ENCODE measurements at regions not wholly inside any gene's neighbourhood (a gene's known extent, or its start where the extent isn't known, plus 50 kb on each side); places are given as distances from the start of the nearest gene placed in this dataset.
"Not testable (repeated sequence)": the region's sequence is repeated elsewhere in the genome, so short reads cannot be mapped to it uniquely, and the experiment has no call there.

DNA sequence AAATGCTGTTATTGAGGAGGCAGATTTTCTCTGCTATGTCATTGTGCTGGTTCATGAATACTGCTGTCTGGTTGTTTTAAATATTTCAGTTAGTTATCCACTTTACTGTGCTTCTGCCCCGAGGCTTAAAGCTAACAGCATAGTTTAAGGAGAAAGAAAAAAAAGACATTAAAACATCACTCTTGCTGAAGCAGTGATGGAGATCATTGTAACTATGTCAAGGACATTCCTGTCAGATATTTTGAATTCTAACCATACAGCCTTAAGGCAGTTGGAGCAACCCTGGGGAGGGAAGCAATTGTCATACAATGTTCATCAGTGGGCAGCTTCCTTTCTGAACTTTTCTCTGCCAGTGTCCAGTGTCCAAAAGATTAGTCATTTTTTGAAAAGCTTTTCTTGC, 199.0 kb upstream of the DDX53 start:
- peak; percentile 3 for DNase-seq (ENCODE audit: low read depth)

DNA sequence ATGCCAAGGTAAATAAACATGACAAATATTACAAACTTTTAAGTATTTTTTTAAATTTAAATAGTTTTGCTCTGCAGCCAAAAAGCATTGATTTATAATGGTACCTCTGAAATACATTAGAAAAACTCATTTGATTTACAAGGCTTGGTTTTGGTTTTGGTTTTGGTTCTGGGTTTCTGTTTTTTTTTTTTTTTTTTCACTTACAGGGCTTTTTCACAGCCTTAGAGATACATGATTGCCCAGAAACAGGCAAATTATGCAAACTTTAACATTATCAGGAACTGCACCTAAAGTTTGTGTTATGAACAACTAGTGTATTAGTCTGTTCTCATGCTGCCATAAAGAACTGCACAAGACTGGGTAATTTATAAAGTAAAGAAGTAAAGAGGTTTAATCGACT, 196.4 kb upstream of the DDX53 start:
- DNase-seq (ENCODE audit: low read depth), result no peak

DNA sequence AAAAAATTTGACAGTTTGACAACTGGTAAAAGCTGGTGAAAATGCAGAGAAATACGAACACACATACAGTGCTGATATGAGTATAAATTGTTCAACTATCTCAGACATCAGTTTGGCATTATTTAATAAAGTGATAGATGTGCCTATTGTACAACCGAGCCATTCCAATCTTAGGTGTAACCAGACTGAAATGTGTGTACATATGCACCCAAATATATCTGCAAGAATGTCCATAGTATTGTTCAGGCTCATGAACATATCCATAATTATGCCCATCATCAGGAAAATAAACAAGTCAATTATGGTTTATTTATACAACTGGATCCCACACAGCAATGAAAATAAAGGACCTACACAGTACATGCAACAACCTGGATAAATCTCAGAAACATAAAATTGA, 188.9 kb upstream of the DDX53 start:
- no peak for DNase-seq (ENCODE audit: low read depth)

DNA sequence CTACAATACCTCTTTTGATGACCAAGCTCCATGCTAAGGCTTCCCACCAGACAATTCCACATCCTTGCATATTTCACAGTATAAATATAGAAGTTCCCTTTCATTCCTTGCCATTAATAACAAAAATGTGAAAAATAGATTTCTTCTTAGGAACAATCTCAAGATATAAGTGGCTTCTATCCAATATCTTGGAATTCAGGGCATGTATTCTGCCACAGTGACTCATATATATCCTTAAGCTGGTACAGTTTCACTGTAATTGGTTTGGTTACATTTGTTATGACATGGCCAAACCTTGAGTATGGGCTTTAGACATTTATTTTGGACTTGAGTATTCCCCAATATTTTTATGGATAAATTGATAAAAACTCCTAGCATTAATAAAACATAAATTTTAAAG, 181.7 kb upstream of the DDX53 start:
- peak; percentile 3 for DNase-seq (ENCODE audit: low read depth)

DNA sequence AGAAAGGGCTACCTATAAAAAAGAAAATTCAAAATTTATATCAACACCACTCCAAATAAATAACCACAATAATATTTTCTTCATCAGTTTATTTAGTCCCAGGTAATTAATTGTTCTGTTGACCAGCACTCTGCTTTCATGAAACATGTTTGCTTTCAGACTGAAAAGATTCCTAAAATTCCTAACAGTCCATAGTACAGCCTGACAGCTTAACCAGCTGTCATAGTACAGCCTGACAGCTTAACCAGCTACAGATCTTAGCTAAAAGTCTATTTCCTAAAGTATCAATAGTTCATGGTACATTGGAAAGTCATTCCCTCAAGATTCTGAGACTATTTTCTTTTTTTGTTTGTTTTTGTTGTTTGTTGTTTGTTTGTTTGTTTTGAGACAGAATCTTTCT, 144.1 kb upstream of the DDX53 start:
- no peak for DNase-seq (ENCODE audit: low read depth)

DNA sequence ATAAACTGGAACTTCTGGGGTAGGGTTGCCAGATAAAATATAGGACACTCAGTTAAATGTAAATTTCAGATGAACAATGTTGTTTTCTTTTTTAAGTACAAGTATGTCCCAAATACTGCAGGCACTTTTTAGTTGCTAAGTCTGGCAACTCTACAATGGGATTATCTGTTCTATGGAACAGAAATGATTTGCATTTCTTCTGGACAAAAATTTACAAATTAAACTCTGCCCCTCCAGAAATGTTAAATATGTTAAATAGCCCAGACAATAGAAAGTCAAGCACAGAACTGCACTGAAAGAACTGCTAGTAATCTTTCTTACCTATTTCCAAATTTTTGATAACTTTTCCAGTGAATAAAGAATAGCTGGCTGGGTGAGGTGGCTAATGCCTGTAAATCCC, 140.1 kb upstream of the DDX53 start:
- no peak for DNase-seq (ENCODE audit: low read depth)

DNA sequence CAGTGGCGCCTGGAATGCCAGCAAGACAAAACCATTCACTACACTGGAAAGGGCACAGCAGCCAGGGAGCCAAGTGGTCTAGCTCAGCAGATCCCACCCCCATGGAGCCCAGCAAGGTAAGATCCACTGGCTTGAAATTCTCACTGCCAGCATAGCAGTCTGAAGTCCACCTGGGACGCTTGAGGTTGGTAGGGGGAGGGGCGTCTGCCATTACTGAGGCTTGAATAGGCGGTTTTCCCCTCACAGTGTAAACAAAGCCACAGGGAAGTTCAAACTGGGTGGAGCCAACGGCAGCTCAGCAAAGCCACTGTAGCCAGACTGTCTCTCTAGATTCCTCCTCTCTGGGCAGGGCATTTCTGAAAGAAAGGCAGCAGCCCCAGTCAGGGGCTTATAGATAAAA, 133.0 kb upstream of the DDX53 start:
- not testable (repeated sequence) for DNase-seq (ENCODE audit: low read depth)

DNA sequence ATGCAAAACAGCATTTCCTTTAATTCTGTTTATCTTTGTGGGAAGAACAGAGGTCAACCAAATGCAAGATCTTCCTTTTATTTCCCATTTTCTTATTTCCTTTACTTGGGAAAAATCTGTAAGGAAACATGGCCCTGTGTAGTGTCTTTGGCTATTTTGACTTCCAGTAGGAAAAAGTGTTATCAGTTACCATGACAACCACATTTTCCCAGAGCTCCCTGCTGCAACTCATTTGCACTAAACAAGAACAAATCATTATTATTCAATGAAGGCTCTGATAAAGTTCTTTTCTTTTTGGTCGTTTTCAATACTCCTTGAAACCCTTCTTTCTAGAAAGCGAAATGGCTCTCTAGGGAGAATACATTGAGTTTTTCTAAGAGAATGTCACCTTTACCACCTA, 117.2 kb upstream of the DDX53 start:
- no peak for DNase-seq (ENCODE audit: low read depth)

DNA sequence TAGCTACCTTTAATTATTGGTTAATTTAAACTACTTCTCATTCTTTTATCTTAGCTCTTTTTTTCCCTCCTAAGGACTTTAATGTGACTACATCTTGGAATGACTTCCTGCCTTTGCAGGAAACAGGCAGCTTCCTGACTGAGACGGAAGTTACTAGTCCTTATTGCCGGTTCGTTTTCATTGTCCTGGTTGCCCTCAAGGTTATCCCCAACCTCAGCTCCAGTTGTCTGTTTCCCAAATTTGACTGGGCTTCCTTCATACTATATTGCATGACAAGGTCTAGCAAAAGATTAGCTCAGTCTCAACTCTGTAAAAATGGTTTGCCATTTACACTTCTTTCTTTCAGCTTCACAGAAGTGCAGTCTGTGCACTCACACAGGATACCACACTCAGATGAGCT, 109.9 kb upstream of the DDX53 start:
- DNase-seq (ENCODE audit: low read depth), result no peak

DNA sequence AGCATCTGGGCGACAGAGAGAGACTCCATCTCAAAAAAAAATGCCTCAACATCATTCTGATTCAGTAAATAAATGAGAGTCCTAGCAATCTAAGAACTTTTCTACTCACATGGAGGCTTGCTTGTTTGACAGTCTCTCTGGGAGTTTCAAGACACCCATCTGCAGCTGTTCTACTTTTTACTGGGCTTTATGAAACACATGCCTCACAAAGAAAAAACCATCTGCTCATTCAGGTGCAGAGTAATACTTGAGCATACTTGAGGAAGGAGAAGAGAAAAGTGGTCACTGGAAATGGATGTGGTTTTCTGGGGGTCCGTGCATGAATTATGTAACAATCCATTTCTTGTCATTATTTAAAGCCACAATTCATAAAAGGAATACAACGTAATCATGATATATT, 87.1 kb upstream of the DDX53 start:
- peak; percentile 13 for DNase-seq (ENCODE audit: low read depth)

DNA sequence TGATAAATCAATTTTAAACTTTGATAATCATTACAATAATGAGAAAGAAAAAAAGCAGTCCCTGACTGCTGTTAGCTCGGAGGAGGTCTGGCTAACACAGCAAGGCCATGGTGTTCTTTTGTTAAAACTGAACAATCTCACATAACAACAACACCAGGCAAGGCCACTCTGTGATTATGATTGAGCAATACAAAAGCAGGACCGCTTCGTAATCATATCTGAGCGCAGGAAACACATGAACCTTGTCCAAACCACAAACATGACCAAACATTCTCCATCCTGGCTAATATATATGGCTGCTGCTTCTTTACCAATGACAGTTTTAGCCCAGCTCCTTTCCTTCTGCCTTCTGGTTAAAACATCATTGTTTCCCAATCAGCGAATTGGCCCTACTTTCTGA, 76.8 kb upstream of the DDX53 start:
- peak; percentile 92 for DNase-seq (ENCODE audit: low read depth)

DNA sequence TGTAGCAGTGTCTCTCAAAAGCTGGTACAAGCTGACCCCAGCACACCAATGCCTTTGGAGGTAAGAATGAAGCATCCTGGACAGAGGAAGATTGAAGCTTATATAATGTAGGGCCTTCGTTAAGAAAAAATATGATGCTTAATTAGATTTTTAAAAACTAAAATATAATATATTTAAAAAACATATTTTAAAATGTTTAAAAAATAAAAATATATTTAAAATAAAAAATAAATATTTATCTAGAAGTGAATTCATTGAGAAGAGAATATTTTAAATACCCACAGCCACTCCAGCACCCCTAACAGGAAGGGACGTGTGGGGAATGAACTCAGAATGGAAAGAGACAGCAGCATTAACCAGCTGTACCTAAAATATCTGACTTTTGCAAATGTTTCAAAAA, 65.1 kb upstream of the DDX53 start:
- no peak for DNase-seq (ENCODE audit: low read depth)

DNA sequence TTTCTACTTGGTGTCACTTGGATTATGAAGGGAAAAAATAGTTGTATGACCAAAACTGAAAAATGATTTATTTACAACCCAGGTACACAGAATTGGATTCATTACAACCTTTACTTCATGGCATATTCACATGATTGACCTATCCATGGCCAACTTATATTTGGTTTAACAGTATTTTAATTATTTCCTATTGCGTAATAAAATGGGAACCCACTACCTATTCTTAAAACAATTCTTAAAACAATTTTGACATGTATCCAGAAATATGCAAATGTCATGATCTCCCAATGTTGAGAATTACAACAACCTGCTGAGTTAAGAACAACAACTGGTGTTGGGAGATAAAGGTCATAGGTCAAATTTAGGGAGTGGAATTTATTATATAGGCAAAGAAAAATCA, 54.8 kb upstream of the DDX53 start:
- DNase-seq (ENCODE audit: low read depth), result no peak

All from amniotic epithelial cell (primary cell).